ENCODE measurements at regions not wholly inside any gene's neighbourhood (a gene's known extent, or its start where the extent isn't known, plus 50 kb on each side); places are given as distances from the start of the nearest gene placed in this dataset.

- no peaks in the 10 kb centered on the region for H4K20me1 ChIP-seq (ENCODE audit: insufficient read depth, low read length)
- H4K8ac ChIP-seq (ENCODE audit: low read depth in 2 of 2, low read length in 2 of 2), result no peak overlapping the region; a peak in 1 of 4 replicates
- H3K4me2 ChIP-seq (ENCODE audit: low read depth, low read length), result no peak overlapping the region
- H3K56ac ChIP-seq (ENCODE audit: extremely low read depth, insufficient read depth, low read length), result no peak overlapping the region
- H2AFZ ChIP-seq (replicated peaks; ENCODE audit: low read length, poor library complexity), result no peak overlapping the region
- peak overlapping the region; percentile 45 for H3K4ac ChIP-seq (ENCODE audit: low read depth, low read length)
- H3K36me3 ChIP-seq (ENCODE audit: control insufficient read depth, insufficient read depth, low read length), result no peaks in the 10 kb centered on the region
- no peak overlapping the region for H2BK5ac ChIP-seq (ENCODE audit: low read depth, low read length, poor library complexity, severe bottlenecking)
- 0 out of 2 replicates have a peak overlapping the region, but pooled peaks have one; percentile 28 for H4K91ac ChIP-seq (ENCODE audit: insufficient read depth, low read depth, low read length)
- H2BK20ac ChIP-seq (ENCODE audit: low read depth, low read length), result no peak overlapping the region; the same call in 1 of the 2 replicates
- H3K27ac ChIP-seq (ENCODE audit: insufficient read depth, low read length), result no peak overlapping the region
- no peak overlapping the region for H2AK9ac ChIP-seq (replicated peaks; ENCODE audit: low read depth, low read length, poor library complexity)
- H3K9me3 ChIP-seq (ENCODE audit: control insufficient read depth, insufficient read depth, low read length), result no peaks in the 10 kb centered on the region
- ChIA-PET POLR2A (ENCODE audit: unreplicated experiment) (no interaction called here), CTCF (no interaction called here)
- in situ Hi-C loops (cut with MboI; ENCODE audit: low sequenced_read_pairs), result no loop called here
- no peak for ATAC-seq (ENCODE audit: low read depth)
- H3K23ac ChIP-seq (ENCODE audit: low read depth, low read length), result no peak overlapping the region
- H4K5ac ChIP-seq (ENCODE audit: low read depth, low read length), result peak overlapping the region; percentile 2; the same call in 1 of the 2 replicates
- TF ChIP-seq CHD1 (IDR thresholded peaks at IDR 0.05; ENCODE audit: low read depth, low read length) (no peak), MAZ (IDR thresholded peaks at IDR 0.05; ENCODE audit: borderline replicate concordance, low read depth, low read length) (no peak), MXI1 (IDR thresholded peaks at IDR 0.05; ENCODE audit: borderline replicate concordance, low read depth, low read length) (no peak), RAD21 (IDR thresholded peaks at IDR 0.05; ENCODE audit: low read length) (no peak), BHLHE40 (IDR thresholded peaks at IDR 0.05; ENCODE audit: low read depth, low read length) (no peak), USF2 (IDR thresholded peaks at IDR 0.05; ENCODE audit: low read depth, low read length) (no peak), ELK1 (IDR thresholded peaks at IDR 0.05; ENCODE audit: borderline replicate concordance, low read depth, low read length) (no peak), FOS (IDR thresholded peaks at IDR 0.05; ENCODE audit: low read depth, low read length) (no peak), MAFK (IDR thresholded peaks at IDR 0.05; ENCODE audit: low read depth, low read length) (no peak), POLR2A (IDR thresholded peaks at IDR 0.05; ENCODE audit: low read depth, low read length) (no peak), RCOR1 (IDR thresholded peaks at IDR 0.05; ENCODE audit: insufficient replicate concordance, low read length) (no peak), RFX5 (IDR thresholded peaks at IDR 0.05; ENCODE audit: low read depth, low read length) (no peak), CEBPB (IDR thresholded peaks at IDR 0.05; ENCODE audit: low read depth, low read length) (no peak)
- TF ChIP-seq, protein P1, sequence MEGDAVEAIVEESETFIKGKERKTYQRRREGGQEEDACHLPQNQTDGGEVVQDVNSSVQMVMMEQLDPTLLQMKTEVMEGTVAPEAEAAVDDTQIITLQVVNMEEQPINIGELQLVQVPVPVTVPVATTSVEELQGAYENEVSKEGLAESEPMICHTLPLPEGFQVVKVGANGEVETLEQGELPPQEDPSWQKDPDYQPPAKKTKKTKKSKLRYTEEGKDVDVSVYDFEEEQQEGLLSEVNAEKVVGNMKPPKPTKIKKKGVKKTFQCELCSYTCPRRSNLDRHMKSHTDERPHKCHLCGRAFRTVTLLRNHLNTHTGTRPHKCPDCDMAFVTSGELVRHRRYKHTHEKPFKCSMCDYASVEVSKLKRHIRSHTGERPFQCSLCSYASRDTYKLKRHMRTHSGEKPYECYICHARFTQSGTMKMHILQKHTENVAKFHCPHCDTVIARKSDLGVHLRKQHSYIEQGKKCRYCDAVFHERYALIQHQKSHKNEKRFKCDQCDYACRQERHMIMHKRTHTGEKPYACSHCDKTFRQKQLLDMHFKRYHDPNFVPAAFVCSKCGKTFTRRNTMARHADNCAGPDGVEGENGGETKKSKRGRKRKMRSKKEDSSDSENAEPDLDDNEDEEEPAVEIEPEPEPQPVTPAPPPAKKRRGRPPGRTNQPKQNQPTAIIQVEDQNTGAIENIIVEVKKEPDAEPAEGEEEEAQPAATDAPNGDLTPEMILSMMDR (conservative IDR thresholded peaks at IDR 0.05; ENCODE audit: low read depth, low read length), result no peak
- BruUV-seq (replicated peaks), result no TSS peak
- no peak overlapping the region for H3K9ac ChIP-seq (ENCODE audit: low read depth, low read length)
- H2BK120ac ChIP-seq (ENCODE audit: low read depth, low read length), result peak overlapping the region; percentile 70
- no peak overlapping the region; the same call in 1 of the 2 replicates for H2AK5ac ChIP-seq (ENCODE audit: low read depth, low read length)
- dilution Hi-C loops (cut with HindIII; ENCODE audit: low sequenced_read_pairs, unreplicated experiment), result no loop called here
- 100% methylated on average over 2 of the region's 7 CpGs; no CpG with 5 or more reads in 1 of the 2 experiments for WGBS, 2 experiments (ENCODE audit: extremely low coverage in 2 of 2, insufficient read length in 1 of 2)
- no peak overlapping the region for H3K14ac ChIP-seq (replicated peaks; ENCODE audit: low read depth, low read length)
- H2BK15ac ChIP-seq (ENCODE audit: low read depth, low read length), result peak overlapping the region; percentile 60; the same call in 1 of the 3 replicates
- H3K18ac ChIP-seq (ENCODE audit: low read depth, low read length), result no peak overlapping the region
- no peak for DNase-seq
- peaks cover 4% of the 10 kb centered on the region; the same call in 1 of the 2 replicates for H3K4me1 ChIP-seq (ENCODE audit: control insufficient read depth, insufficient read depth, low read length)
- H3K9me1 ChIP-seq (ENCODE audit: insufficient read depth, low read length), result no peaks in the 10 kb centered on the region
- no peak overlapping the region for H3K4me3 ChIP-seq (ENCODE audit: insufficient read depth, low read depth, low read length)
- H3K27me3 ChIP-seq (ENCODE audit: control insufficient read depth, insufficient read depth, low read length), result no peaks in the 10 kb centered on the region
- intact Hi-C loops (cut with micrococcal nuclease), result no loop called here
- H3K79me1 ChIP-seq (ENCODE audit: low read depth in 1 of 2, low read length in 2 of 2), result no peaks in the 10 kb centered on the region
Measured at GRCh38 chr6:169082817-169083507, 170.7 kb downstream of the THBS2 start.
